Spleen (tissue), 11 donors: ENCODE measurements at regions not wholly inside any gene's neighbourhood (a gene's known extent, or its start where the extent isn't known, plus 50 kb on each side); places are given as distances from the start of the nearest gene placed in this dataset.
"Not testable (repeated sequence)": the region's sequence is repeated elsewhere in the genome, so short reads cannot be mapped to it uniquely, and the experiment has no call there.

ENCODE experiments used
- DNase-seq: peaks from one replicate; pipeline ENCODE4 v3.0.0-alpha.2; 2020
- H3K27ac ChIP-seq, 8 donors: fragments of 200-600 bp; sonication (generic) in 7 of 8; 1 replicate in 4 of 8; 2 replicates in 4 of 8; pipeline versions ENCODE4 v1.5.0 to v1.8.0; 2016 to 2021; ENCODE audit warnings: inconsistent platforms in 4 of 8, mild to moderate bottlenecking in 4 of 8, moderate library complexity in 1 of 8
- H3K27me3 ChIP-seq, 7 donors: fragments of 200-600 bp; sonication (generic) in 6 of 7; replicated peaks in 1 of 7; 1 replicate in 4 of 7; 2 replicates in 3 of 7; pipeline versions ENCODE4 v1.5.0 to v1.8.0; 2016 to 2021; ENCODE audit warnings: inconsistent platforms in 3 of 7, mild to moderate bottlenecking in 1 of 7
- H3K36me3 ChIP-seq, 6 donors: fragments of 200-600 bp; sonication (generic) in 5 of 6; 1 replicate in 4 of 6; 2 replicates in 2 of 6; pipeline versions ENCODE4 v1.5.0 to v1.8.0; 2016 to 2021; ENCODE audit warnings: inconsistent platforms in 2 of 6
- H3K4me1 ChIP-seq, 6 donors: fragments of 200-600 bp; sonication (generic) in 5 of 6; 1 replicate in 3 of 6; 2 replicates in 3 of 6; pipeline versions ENCODE4 v1.5.0 to v1.8.0; 2016 to 2021; ENCODE audit warnings: inconsistent platforms in 3 of 6
- H3K4me3 ChIP-seq, 8 donors: fragments of 200-600 bp; sonication (generic) in 7 of 8; 1 replicate in 4 of 8; 2 replicates in 4 of 8; pipeline versions ENCODE4 v1.5.0 to v1.8.0; 2016 to 2021; ENCODE audit warnings: inconsistent platforms in 4 of 8, mild to moderate bottlenecking in 4 of 8, moderate library complexity in 2 of 8
- H3K9me3 ChIP-seq, 8 donors: fragments of 200-600 bp; sonication (generic) in 7 of 8; 1 replicate in 4 of 8; 2 replicates in 4 of 8; pipeline versions ENCODE4 v1.5.0 to v1.8.0; 2016 to 2021; ENCODE audit warnings: inconsistent platforms in 4 of 8
- CTCF ChIP-seq, 11 experiments: fragments of 200-600 bp in 7 of 11; fragments of 450-650 bp in 4 of 11; sonication (generic) in 4 of 11; IDR thresholded peaks in 8 of 11; conservative IDR thresholded peaks in 3 of 11; 1 replicate in 7 of 11; 2 replicates in 4 of 11; pipeline versions ENCODE4 v1.4.0 to v1.8.0; 2016 to 2021; ENCODE audit warnings: antibody characterized with exemption in 11 of 11, inconsistent platforms in 4 of 11, mild to moderate bottlenecking in 1 of 11
- POLR2A ChIP-seq, 3 donors: fragments of 450-650 bp; IDR thresholded peaks; one replicate each; pipeline ENCODE4 v1.5.1; 2017; ENCODE audit warnings: antibody characterized with exemption in 3 of 3, mild to moderate bottlenecking in 1 of 3
- POLR2AphosphoS5 ChIP-seq, 3 donors: sonication (generic); formaldehyde crosslinking; IDR thresholded peaks; one replicate each; pipeline ENCODE4 v1.5.1; 2017; ENCODE audit warnings: antibody characterized with exemption in 3 of 3
- WGBS, 5 donors: extraction: QIAGEN DNeasy Blood & Tissue Kit in 3 of 5; methylation state at CpG; one replicate each; pipeline versions ENCODE4 v1.1.5 to v1.1.7; 2013 to 2018; 5-methylcytosine and 5-hydroxymethylcytosine counted together
- intact Hi-C: fragments of 100-400 bp; cut with DNase I; formaldehyde crosslinking; loops from one replicate; pipeline ENCODE4 v1.15.0; 2023; ENCODE audit warnings: low total_unique reads
- donor health status: healthy with polysubstance abuse.
- donor health status: DM: no; HTN: no; CAD: no; lungs with moderate emphysema.
- donor health status: DM: no; HTN: no; CAD: no.
- donor health status: Bipolar disorder and iron deficiency.
- donor health status: healthy.
- donor health status: DM: no; HTN: no; CAD: no.
- donor health status: DM: yes; HTN: yes; CAD: no.

- no peaks in the 10 kb centered on the region for H3K4me1 ChIP-seq
- H3K27me3 ChIP-seq: no peaks in the 10 kb centered on the region
- H3K4me3 ChIP-seq: no peak overlapping the region
- no peaks in the 10 kb centered on the region for H3K9me3 ChIP-seq
- WGBS, 5 donors: 49 to 56% (median 55%) methylated on average over 2 of the region's 2 CpGs
- H3K27ac ChIP-seq: no peak overlapping the region
- no peaks in the 10 kb centered on the region for H3K36me3 ChIP-seq
- no peak for TF ChIP-seq POLR2A (IDR thresholded peaks at IDR 0.05)
- TF ChIP-seq POLR2AphosphoS5 (IDR thresholded peaks at IDR 0.05): no peak
- TF ChIP-seq CTCF (IDR thresholded peaks at IDR 0.05 in 8 of 11, conservative IDR thresholded peaks at IDR 0.05 in 3 of 11): no peak
- no peak for DNase-seq
- intact Hi-C loops: no loop called here
These were observed 268.7 kb upstream of the PAPPA start for GRCh38 chr9:115884846-115885245.

- Histone ChIP-seq H3K27ac (no peak overlapping the region), H3K9me3 (no peaks in the 10 kb centered on the region), H3K4me3 (no peak overlapping the region), H3K27me3 (no peaks in the 10 kb centered on the region), H3K4me1 (no peaks in the 10 kb centered on the region), H3K36me3 (no peaks in the 10 kb centered on the region)
- no peak for DNase-seq
- WGBS, 5 donors: 58 to 75% (median 66%) methylated on average over 5 of the region's 5 CpGs
- TF ChIP-seq POLR2A (IDR thresholded peaks at IDR 0.05) (no peak), POLR2AphosphoS5 (IDR thresholded peaks at IDR 0.05) (no peak), CTCF (IDR thresholded peaks at IDR 0.05 in 8 of 11, conservative IDR thresholded peaks at IDR 0.05 in 3 of 11) (no peak)
- intact Hi-C loops: no loop called here
These were observed 265.5 kb upstream of the PAPPA start for GRCh38 chr9:115888131-115888530.

GRCh38 chr9:115891929-115892328 is 261.7 kb upstream of the PAPPA start:
- no peaks in the 10 kb centered on the region for H3K27me3 ChIP-seq
- intact Hi-C loops: no loop called here
- no peaks in the 10 kb centered on the region for H3K9me3 ChIP-seq
- no peak overlapping the region for H3K4me3 ChIP-seq
- H3K4me1 ChIP-seq: no peaks in the 10 kb centered on the region
- TF ChIP-seq CTCF (IDR thresholded peaks at IDR 0.05 in 8 of 11, conservative IDR thresholded peaks at IDR 0.05 in 3 of 11) (no peak), POLR2A (IDR thresholded peaks at IDR 0.05) (no peak), POLR2AphosphoS5 (IDR thresholded peaks at IDR 0.05) (no peak)
- no peak overlapping the region for H3K27ac ChIP-seq
- WGBS, 5 donors: 19 to 33% (median 25%) methylated on average over 2 of the region's 2 CpGs
- no peaks in the 10 kb centered on the region for H3K36me3 ChIP-seq
- no peak for DNase-seq

- H3K9me3 ChIP-seq, H3K4me3 ChIP-seq, H3K27me3 ChIP-seq, intact Hi-C loops, H3K4me1 ChIP-seq, H3K27ac ChIP-seq, H3K36me3 ChIP-seq, DNase-seq: not testable (repeated sequence)
- 35 to 54% (median 46%) methylated on average over 2 of the region's 2 CpGs for WGBS, 5 donors
These were observed 255.1 kb upstream of the PAPPA start for GRCh38 chr9:115898478-115898877.

GRCh38 chr9:115900698-115901097 is 252.9 kb upstream of the PAPPA start:
- Histone ChIP-seq H3K9me3 (no peaks in the 10 kb centered on the region), H3K4me3 (no peak overlapping the region), H3K36me3 (no peaks in the 10 kb centered on the region), H3K27ac (no peak overlapping the region), H3K4me1 (no peaks in the 10 kb centered on the region), H3K27me3 (no peaks in the 10 kb centered on the region)
- no peak for DNase-seq
- TF ChIP-seq POLR2AphosphoS5 (IDR thresholded peaks at IDR 0.05): no peak
- no peak for TF ChIP-seq POLR2A (IDR thresholded peaks at IDR 0.05)
- TF ChIP-seq CTCF (IDR thresholded peaks at IDR 0.05 in 8 of 11, conservative IDR thresholded peaks at IDR 0.05 in 3 of 11): no peak
- intact Hi-C loops: no loop called here
